ENCODE measurements at regions not wholly inside any gene's neighbourhood (a gene's known extent, or its start where the extent isn't known, plus 50 kb on each side); places are given as distances from the start of the nearest gene placed in this dataset.

GRCh38 chr6:168223150-168223549, 96.4 kb downstream of the DACT2 start:
- TF ChIP-seq EZH2 (optimal IDR thresholded peaks at IDR 0.05; ENCODE audit: low read depth, low read length) (no peak), CTCF (IDR thresholded peaks at IDR 0.05; ENCODE audit: low read length) (no peak), EZH2phosphoT487 (IDR thresholded peaks at IDR 0.05; ENCODE audit: low read length) (no peak)
